HG03159 (cell line): ENCODE measurements at regions not wholly inside any gene's neighbourhood (a gene's known extent, or its start where the extent isn't known, plus 50 kb on each side); places are given as distances from the start of the nearest gene placed in this dataset.
"Not testable (repeated sequence)": the region's sequence is repeated elsewhere in the genome, so short reads cannot be mapped to it uniquely, and the experiment has no call there.

ENCODE experiments used
- ATAC-seq: cut with Tn5 transposase; IDR thresholded peaks from one replicate; pipeline ENCODE4 v1.9.1; 2021; ENCODE audit warnings: mild to moderate bottlenecking, moderate library complexity; ENCODE audit not compliant: unreplicated experiment

DNA sequence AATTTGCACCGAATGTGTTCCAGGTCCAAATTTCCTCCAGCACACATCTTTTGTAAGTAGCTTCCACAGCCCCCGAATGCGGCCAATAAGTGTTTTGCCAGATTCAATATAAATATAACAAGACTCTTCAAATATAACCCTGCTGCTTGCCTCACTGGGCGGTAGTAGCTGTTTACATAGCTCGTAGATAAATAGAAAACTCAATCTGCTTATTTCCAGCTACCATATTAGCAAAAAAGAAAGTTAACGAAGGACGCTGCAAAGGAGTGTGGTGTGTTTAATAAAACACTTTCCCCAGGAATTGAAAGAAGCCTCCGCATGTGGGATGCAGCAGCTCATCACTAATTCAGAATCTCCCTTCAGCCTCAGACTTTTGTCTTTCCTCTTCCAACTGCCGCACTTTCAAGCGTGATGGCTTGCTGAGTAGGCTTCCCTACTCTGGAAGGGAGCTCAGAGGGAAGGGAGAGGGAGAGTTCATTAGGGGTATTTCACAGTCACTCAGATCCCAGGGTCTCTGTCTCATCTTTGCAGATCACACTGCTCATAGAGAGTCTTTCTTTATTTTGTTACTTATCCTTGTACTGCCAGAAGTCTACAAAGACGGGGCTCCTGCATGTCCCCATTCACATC, 367.0 kb downstream of the RND3 start:
- ATAC-seq: no peak

DNA sequence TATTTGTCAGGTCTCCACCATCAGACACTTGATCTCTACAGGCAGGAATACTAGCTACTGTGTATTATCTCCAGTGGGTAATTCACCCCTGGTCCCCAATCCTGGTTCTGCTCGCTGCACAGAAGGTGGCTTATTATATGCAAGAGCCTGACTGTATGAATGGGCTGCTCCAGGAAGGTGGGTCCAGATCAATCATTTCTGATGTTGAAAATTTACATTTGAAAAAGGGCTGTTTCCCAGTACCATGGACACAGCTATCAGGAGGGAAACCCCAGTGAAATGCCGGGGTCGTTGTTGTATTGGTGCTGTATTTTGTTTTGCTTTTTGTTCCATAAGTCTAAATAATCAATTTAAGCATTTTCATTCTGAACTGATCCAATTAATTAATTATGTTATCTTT, 367.6 kb downstream of the RND3 start:
- ATAC-seq: no peak

DNA sequence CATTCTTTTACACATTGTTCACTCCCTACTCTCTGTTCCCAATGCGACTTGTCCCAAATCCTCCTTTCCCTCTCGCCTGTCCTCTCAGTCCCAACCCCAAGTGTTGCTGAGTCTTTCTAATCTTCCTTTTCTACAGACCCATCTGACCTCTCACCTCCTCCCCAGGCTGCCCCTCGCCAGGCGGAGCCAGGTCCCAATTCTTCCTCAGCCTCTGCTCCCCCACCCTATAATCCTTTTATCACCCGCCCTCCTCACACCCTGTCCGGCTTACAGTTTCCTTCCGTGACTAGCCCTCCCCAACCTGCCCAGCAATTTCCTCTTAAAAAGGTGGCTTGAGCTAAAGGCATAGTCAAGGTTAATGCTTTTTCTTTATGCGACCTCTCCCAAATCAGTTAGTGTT, 373.4 kb downstream of the RND3 start:
- ATAC-seq: not testable (repeated sequence)

DNA sequence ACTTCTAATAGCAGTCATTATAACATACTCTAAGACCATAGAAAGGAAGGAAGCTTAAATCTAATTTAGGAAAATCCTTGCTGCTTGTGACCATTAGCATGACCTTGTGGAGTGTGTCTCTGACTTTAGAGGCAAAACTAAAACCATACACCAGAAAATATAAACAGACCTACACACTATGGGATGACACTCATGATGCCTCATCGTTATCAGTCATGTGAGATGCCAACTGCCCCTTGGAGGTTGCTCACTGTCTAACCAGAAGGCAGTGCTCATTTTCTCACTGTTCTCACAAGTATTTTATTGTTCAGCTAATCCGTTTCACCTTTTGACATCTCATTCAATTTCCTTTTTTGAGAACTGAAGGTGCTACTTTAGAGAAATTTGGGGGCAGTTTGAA, 376.9 kb downstream of the RND3 start:
- no peak for ATAC-seq

DNA sequence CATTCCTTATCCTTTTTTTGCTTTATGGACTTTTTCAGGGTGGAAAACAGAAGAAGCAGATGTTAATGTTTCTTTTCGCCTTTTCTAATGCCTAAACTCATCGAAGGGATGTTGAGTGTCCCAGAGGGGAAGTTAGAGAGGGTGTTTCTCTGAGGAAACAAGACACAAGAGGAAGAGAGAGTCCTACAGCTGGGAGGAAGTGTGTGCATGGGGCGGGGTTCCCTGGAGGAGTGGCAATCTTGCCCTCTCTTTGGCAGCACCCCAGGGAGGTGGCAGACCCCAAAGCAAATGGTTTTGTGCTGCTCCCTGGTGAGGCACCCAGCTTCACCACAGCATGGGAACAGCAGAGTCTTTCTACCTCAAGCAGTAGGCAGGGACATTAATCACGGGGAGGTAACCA, 377.6 kb downstream of the RND3 start:
- ATAC-seq: no peak

DNA sequence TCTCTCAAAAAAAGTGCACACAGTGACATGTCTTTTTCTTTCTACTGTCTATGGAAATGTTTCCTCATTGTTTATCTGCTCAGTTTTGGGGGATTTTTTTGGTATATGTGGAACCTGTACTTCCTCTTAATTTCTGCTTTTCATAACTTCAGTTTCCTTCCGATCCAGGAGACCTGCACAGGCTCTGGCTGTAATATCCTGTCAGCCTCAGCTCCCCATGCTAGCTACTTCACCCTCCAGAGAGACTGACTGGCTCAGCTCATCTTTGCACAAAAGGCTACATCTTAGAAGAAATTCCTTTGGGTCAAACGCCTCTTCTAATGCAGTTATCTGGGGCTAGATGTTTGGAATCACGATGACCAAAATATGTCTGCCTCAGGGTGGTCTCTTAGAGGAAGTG, 378.4 kb downstream of the RND3 start:
- ATAC-seq: no peak

DNA sequence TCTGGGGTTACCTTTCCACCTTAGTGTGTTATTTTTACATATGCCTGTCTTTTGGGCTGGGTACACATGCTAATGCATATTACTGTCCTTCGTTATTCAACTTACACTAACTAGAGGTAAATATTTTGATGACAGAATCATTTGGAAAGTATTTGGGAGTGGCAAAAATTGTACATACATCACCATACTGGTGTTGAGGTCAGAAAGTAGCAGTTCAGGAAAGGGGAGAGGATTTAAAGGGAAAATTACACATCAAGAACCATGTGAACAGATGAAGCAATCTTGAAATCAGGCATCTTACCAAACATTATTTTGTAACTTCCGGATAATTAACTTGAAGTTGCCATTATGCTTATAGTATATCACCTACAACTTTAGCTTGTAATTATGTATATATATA, 379.7 kb downstream of the RND3 start:
- no peak for ATAC-seq

DNA sequence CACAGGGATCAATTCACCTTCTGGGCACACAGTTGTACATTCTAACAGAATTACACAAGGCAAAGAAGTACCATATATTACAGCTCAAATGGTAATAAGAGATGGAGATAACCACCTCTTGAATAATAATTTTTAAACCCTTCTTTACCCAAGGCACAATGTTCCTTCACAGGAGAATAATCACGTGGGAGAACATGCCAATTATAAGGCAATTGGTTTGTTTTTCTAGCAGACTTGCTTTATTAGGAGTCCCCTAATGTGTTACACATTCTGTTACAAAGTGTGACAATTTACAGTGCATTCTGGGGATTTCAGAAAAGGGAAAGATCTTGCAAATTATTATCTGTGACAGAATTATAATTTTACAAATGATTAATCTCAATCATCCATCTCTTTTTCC, 380.3 kb downstream of the RND3 start:
- ATAC-seq: no peak

DNA sequence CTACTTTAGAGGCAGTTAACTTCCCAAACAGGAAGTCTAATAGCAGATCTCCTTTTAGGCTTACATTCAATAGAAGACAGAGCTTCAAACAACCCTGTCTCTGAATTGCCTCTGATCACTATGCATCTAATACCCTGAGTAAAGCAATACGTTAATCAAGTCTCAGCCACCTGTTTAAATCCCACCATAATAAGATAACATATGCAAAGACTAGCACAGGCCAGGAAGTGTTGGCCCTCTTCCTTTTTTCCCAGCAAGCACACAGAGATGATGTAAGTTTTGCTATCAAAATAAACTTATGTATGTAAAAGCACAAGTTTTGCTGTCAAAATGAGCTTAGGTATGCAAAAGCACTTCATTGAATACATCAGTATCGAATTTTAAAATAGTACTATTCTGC, 385.5 kb downstream of the RND3 start:
- ATAC-seq: no peak

DNA sequence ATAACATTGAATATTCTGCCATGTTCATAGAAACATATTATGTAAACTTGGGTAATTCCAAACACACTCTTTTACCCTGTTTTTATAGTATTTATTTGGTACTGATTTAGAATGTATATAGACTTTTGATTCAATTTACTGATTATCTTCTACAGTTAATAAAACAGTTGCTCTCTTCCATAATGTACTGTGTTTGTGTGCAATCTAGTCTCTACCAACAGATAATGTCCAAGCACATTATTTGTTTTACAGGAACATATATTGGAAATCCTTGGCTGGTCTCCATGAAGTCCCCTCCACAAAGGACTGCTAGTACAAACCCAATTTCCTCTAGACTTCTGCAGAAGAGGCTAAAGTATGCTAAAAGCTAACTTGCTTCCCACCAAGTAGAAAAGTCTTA, 386.6 kb downstream of the RND3 start:
- no peak for ATAC-seq

DNA sequence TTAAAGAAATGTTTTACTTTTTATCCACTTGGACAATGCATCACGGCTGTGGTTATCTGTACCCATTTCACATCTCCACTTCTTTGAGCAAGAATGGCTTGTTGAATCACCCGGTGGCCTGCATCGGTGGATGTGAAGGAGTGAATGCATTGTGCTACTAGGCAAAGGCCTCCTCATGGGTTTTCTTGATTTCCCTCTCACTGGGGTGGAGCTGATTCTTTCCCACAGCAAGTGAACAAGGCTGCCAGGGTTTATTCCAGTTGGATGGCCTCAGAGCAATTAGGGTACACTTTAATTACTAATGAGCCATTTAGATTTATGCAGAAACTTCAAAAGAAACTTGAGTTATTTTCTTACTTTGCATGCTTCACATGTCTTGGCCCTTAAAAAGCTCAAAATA, 387.1 kb downstream of the RND3 start:
- no peak for ATAC-seq

DNA sequence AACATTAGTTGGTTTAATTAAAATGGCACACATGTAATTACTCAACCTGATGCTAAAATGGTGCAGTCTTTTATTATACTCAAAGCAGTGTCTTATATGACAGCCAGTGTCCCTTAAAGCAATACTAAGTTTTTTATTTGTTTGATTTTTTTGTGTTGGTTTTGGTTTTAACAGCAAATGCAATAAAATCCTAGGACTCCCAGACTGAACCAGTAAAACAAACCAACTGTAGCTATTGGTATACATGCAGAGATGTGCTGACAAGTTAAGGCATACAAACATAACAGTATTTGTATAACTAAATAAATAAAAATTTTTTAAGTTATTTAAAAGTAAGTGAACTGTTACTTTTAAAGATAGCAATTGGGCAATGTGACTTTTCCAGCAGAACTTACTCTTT, 387.7 kb downstream of the RND3 start:
- ATAC-seq: no peak

DNA sequence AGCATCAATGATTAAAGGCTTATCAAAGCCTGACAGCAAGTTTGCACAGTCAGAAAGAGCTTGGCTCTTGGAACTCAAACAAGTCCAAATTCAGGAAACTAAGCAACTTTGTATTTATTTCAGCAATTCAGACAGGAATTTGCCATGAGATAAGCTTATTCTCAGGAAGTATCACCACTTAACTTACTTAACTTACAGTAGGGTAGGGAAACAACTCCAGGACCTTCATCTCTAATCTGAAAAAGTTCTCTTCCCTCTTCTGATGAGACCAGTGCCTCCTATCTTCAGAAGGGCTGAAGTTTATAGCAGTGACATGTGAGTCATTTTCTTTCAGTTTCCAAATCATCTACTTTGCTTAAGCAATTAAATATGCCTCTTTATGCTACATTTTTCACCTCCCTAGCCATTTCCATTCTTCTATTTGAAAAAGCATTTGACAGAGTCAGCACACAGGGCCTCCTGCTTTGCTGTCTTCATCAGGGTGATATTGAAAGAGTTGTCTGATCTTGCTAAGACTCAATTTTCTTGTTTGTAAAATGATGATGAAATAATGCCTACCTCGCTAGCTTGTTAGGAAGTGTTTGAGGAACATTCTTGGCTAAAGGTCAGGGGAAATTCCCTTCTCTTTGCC, 389.5 kb downstream of the RND3 start:
- ATAC-seq: no peak

DNA sequence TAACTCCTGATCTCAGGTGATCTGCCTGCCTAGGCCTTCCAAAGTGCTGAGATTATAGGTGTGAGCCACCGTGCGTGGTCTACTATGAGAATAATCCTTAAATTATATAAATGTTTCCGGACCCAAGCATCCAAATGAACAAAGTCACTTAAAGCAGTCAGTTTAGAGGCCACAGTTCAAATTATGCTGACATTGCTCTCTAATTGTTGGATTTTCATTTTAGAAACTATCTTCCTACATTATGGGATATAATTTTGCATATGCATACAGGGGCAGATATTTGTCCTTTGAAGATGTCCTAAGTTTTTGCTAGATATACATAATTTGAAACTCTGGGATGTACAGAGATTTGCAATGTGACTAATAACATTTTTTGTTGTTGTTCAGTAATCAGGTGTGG, 390.1 kb downstream of the RND3 start:
- ATAC-seq: no peak

DNA sequence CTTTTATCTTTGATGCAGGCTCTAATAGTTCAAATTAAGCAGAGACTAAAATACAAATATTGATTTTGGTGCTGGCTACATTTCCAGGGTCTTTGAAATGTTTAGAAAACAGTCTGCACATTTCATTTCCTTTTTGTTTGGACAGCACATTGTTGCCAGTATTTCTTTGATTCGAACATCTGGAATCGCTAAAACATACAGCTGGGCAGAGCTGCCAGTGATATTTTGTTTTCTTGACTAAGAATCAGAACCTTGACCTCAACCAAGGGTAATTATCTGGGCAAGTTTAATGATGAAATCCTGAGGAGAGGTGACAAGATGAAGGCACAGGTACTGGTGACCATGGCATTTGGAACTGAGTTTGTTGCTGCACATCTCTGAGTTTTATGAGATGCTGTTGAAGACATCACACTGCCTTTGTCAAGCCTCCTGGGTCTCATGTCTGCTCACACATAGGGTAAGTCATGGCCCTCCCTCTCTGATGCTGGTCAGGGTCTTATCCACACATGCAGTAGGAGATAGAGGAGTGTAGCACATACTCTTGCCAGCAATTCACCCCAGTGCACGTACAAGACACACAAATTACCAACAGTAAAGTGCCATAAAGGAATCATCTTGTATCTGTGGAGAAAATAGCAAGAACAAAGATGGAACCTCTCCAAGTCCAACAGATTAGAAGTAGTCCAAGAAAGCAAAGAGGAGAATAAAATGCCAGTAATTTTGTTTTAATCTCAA, 391.9 kb downstream of the RND3 start:
- no peak for ATAC-seq

DNA sequence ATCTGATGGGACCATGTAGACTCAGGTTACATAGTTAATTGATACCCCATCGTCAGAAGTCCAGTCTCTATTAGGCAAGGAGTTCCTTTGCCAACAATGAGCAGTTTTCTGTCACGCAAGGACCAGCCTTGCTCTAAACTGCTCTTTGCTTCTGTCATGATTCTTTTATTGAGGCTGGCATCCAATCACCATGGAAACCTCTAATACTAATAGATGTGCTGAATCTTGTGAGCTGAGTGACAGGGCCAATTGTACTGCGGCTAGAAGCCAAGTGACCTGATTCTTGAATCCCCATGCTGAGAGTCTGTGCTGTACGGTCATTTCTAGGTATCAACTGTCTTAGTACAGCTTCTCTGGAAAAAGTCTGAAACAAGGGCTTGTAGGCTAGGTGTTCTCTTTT, 395.6 kb downstream of the RND3 start:
- no peak for ATAC-seq

DNA sequence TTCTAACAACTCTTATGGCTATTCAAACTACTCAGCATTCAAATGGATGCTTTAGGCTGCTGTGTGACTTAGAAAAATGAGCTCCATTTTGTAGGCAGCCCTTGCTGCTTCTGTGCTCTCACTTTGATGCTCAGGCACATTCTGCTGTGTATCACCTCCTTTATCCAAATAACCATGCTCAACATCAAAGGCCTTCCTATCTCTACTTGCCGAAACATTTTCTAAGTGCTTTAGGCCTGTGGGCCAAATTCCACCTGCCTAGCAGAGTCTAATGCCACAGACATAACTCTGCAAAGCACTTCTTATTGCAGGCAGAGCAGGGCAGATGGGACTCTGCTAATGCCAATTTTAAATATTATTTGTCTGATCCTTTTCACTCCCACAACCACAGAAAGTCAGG, 397.4 kb downstream of the RND3 start:
- ATAC-seq: no peak

DNA sequence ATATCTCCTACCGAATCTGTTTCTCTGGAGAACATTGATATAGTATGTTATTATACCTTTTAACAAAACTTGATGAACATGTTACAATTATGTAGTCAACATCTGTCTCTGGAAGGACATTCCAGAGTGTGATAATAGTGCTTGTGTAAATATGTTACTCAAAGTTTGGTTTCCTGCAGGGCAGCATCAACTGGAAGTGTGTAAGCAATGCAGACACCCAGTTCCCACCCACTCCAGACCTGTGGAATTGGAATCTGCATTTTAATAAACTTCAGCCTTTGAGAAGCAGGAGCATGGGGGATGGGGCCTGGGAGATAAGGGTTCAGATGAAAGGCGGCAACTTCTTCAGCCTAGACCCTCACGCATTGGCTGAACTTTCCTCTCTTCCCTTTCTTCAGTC, 398.9 kb downstream of the RND3 start:
- no peak for ATAC-seq

DNA sequence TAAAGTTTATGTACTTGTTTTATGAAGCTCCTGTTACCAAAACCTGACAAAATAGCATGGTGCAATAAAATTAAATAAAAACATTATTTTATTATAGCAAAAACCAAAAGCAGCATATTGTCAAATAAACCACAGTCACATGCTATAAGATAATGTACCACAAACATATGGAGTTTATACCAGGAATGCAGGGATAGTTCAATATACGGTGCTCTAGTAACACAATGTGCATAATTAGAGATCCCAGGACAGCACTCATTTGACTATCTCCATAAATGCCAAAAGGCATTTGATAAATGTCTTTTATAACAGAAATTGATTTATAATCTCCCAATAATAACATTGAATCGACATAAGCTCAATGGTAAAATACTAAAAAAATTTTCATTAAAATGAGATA, 402.0 kb downstream of the RND3 start:
- ATAC-seq: no peak

DNA sequence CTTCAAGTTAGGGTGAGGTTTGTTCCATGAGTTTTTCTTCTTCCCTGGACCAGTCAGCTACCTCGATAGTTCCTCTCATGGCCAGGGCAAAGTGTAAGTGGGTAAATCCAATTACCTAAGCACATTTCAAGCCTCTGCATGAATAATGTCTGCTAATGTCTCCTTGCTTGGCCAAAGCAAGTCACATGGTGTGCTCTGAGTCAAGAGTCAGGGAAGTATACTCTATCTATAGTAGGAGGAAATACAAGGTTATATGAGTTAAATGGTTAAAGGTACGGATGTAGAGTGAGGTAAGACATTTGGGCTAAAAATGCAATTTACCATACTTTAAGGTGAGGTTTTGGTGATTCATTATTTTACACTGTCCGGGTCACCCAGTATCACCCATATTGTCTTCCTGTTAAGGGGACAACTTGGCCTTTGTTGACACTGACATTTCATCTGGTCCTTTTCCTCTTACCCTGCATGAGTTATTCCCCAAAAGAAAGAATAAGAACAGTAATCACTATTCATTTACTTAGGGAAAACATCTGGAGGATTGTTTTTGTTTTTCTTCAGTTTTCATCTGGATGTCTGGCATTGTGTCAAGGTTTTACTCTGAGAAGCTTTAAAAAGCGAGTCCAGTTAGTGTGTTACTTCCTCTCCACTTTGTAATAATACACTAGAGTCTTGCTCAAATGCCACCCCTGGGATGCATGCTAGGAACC, 405.5 kb downstream of the RND3 start:
- ATAC-seq: no peak

DNA sequence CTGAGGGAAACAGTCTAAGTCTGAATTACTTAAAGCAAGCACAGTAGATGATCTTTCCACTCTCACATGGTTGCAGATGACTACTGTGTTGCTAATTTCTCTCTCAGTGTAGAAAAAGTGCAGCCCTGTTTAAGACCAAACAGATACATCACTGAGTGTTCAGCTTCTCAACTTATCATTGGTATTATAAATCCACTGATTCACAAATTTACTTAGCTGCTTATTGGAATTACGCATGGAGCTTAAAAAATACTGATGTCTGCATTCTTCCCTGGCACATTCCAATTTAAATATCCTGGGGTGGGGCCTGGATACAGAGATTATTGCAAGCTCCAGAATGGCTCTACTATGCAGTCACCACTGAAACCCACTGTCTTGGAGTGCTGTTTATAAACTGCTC, 411.2 kb downstream of the RND3 start:
- no peak for ATAC-seq

DNA sequence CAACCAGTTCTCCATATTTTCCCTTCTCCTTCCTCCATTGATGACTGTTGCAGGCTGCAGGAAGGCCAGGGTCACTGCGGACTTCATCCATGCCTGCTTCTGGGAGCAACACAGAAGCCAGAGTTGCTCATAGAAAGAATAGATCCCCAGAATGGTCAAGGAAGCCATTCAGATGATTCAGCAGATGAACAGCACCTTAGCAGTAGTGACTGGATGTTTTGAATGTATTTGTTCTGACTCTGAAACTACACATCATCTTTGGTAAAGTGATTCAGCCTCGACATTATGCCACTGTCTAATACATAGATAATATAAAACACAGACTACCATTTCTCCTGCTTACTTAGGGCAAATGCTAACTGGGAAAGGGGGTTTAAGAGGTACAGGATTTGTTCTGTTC, 411.6 kb downstream of the RND3 start:
- no peak for ATAC-seq
